H1 (cell line): ENCODE measurements at regions not wholly inside any gene's neighbourhood (a gene's known extent, or its start where the extent isn't known, plus 50 kb on each side); places are given as distances from the start of the nearest gene placed in this dataset.
"Not testable (repeated sequence)": the region's sequence is repeated elsewhere in the genome, so short reads cannot be mapped to it uniquely, and the experiment has no call there.

ENCODE experiments used
- CTCF ChIA-PET: fragments of 300-600 bp; sonication (Branson Sonifier 250); formaldehyde crosslinking; loops from one replicate; lab custom pipeline; 2021; ENCODE audit not compliant: partially characterized antibody; lab: Charles Lee
- POLR2A ChIA-PET: fragments of 300-600 bp; sonication (Branson Sonifier 250); formaldehyde crosslinking; loops from one replicate; lab custom pipeline; 2021; ENCODE audit warnings: inconsistent platforms; ENCODE audit not compliant: partially characterized antibody; lab: Charles Lee
- DNase-seq, 2 experiments: peaks; one replicate each; pipeline versions ENCODE4 v3.0.0 to v3.0.0-alpha.2; 2010 to 2022; ENCODE audit warnings: low spot score in 2 of 2, low read depth in 1 of 2, mixed read lengths in 1 of 2
- FAIRE-seq: peaks from 2 replicates; lab custom pipeline; 2011; peaks lifted over from hg19 to GRCh38; lab: Jason Lieb, UNC
- H2AFZ ChIP-seq: 2 replicates; pipeline ENCODE4 v1.8.1; 2012; ENCODE audit warnings: low read length, inconsistent platforms
- H2AK5ac ChIP-seq: 2 replicates; pipeline ENCODE4 v1.6.1; 2013; ENCODE audit warnings: low read depth, low read length
- H2BK120ac ChIP-seq: replicated peaks from 2 replicates; pipeline ENCODE3; 2013; ENCODE audit warnings: low read depth, low read length, inconsistent platforms
- H2BK12ac ChIP-seq: 2 replicates; pipeline ENCODE4 v1.6.1; 2013; ENCODE audit warnings: low read depth, low read length
- H2BK15ac ChIP-seq: 2 replicates; pipeline ENCODE4 v1.6.1; 2013; ENCODE audit warnings: low read length
- H2BK20ac ChIP-seq: 2 replicates; pipeline ENCODE4 v1.6.1; 2013; ENCODE audit warnings: low read length
- H2BK5ac ChIP-seq: 2 replicates; pipeline ENCODE4 v1.6.1; 2013; ENCODE audit warnings: low read depth, low read length
- H3K14ac ChIP-seq: 2 replicates; pipeline ENCODE4 v1.6.1; 2013; ENCODE audit warnings: inconsistent platforms; ENCODE audit not compliant: insufficient read length
- H3K18ac ChIP-seq: 2 replicates; pipeline ENCODE4 v1.6.1; 2013; ENCODE audit warnings: low read length; ENCODE audit errors: extremely low read depth
- H3K23ac ChIP-seq: 2 replicates; pipeline ENCODE4 v1.6.1; 2013; ENCODE audit warnings: inconsistent platforms; ENCODE audit not compliant: insufficient read length
- H3K23me2 ChIP-seq: 2 replicates; pipeline ENCODE4 v1.6.1; 2013; ENCODE audit warnings: low read depth, low read length
- H3K27ac ChIP-seq: 2 replicates; pipeline ENCODE4 v1.6.1; 2011; ENCODE audit warnings: low read depth, low read length, inconsistent platforms
- H3K27me3 ChIP-seq, 4 experiments: replicated peaks in 1 of 4; 1 replicate in 1 of 4; 2 replicates in 3 of 4; pipeline versions ENCODE4 v1.6.1 to v1.8.1; 2011 to 2013; ENCODE audit warnings: low read length in 3 of 4, mild to moderate bottlenecking in 3 of 4, inconsistent platforms in 2 of 4, mixed read lengths in 2 of 4, moderate library complexity in 1 of 4; ENCODE audit not compliant: control insufficient read depth in 3 of 4, insufficient read depth in 3 of 4; ENCODE audit errors: extremely low read depth in 1 of 4
- H3K36me3 ChIP-seq, 4 experiments: 2 replicates each; pipeline versions ENCODE4 v1.6.1 to v1.8.1; 2011 to 2013; ENCODE audit warnings: mild to moderate bottlenecking in 4 of 4, low read length in 3 of 4, moderate library complexity in 2 of 4, control low read depth in 1 of 4, inconsistent platforms in 1 of 4; ENCODE audit not compliant: insufficient read depth in 4 of 4, control insufficient read depth in 2 of 4
- H3K4ac ChIP-seq: replicated peaks from 2 replicates; pipeline ENCODE3; 2013; ENCODE audit warnings: low read length, low read depth, mixed read lengths, inconsistent platforms; ENCODE audit not compliant: insufficient read length
- H3K4me1 ChIP-seq, 4 experiments: replicated peaks in 1 of 4; 1 replicate in 1 of 4; 2 replicates in 3 of 4; pipeline versions ENCODE4 v1.6.1 to v1.8.1; 2011 to 2013; ENCODE audit warnings: low read length in 3 of 4, inconsistent platforms in 2 of 4, mixed read lengths in 1 of 4; ENCODE audit not compliant: insufficient read depth in 4 of 4, control insufficient read depth in 3 of 4
- H3K4me2 ChIP-seq, 2 experiments: 2 replicates each; pipeline versions ENCODE4 v1.6.1 to v1.8.1; 2011 to 2013; ENCODE audit warnings: low read depth in 2 of 2, low read length in 2 of 2, control low read depth in 1 of 2, inconsistent platforms in 1 of 2, mild to moderate bottlenecking in 1 of 2; ENCODE audit not compliant: insufficient read depth in 1 of 2
- H3K4me3 ChIP-seq, 4 experiments: fragments of 200-600, 300-600 bp in 1 of 4; sonication (generic), shearing (Covaris generic), sonication (Bioruptor Twin) in 1 of 4; 2 replicates each; pipeline versions ENCODE4 v1.5.1 to v1.8.1; 2011 to 2016; ENCODE audit warnings: low read length in 4 of 4, low read depth in 3 of 4, control low read depth in 2 of 4, inconsistent platforms in 2 of 4, mild to moderate bottlenecking in 2 of 4, mixed read lengths in 1 of 4, moderate library complexity in 1 of 4; ENCODE audit not compliant: insufficient read depth in 2 of 4; ENCODE audit errors: extremely low read depth in 1 of 4
- H3K56ac ChIP-seq: replicated peaks from 2 replicates; pipeline ENCODE3; 2013; ENCODE audit warnings: low read depth, mild to moderate bottlenecking, mixed read lengths, low read length, inconsistent platforms; ENCODE audit not compliant: insufficient read length
- H3K79me1 ChIP-seq: 2 replicates; pipeline ENCODE4 v1.6.1; 2013; ENCODE audit warnings: low read depth, low read length, control low read depth
- H3K79me2 ChIP-seq, 2 experiments: 2 replicates each; pipeline versions ENCODE4 v1.6.1 to v1.8.1; 2012 to 2013; ENCODE audit warnings: low read length in 2 of 2, mild to moderate bottlenecking in 2 of 2, inconsistent platforms in 1 of 2; ENCODE audit not compliant: insufficient read depth in 2 of 2, control insufficient read depth in 1 of 2
- H3K9ac ChIP-seq, 4 experiments: replicated peaks in 1 of 4; 1 replicate in 1 of 4; 2 replicates in 3 of 4; pipeline versions ENCODE4 v1.6.1 to v1.8.1; 2011 to 2013; ENCODE audit warnings: low read depth in 3 of 4, low read length in 3 of 4, control low read depth in 2 of 4, mild to moderate bottlenecking in 2 of 4, moderate library complexity in 2 of 4, inconsistent platforms in 1 of 4; ENCODE audit errors: extremely low read depth in 1 of 4
- H3K9me3 ChIP-seq, 2 experiments: 2 replicates each; pipeline versions ENCODE4 v1.6.1 to v1.8.1; 2012 to 2013; ENCODE audit warnings: mild to moderate bottlenecking in 2 of 2, moderate library complexity in 2 of 2, control low read depth in 1 of 2, inconsistent platforms in 1 of 2, low read depth in 1 of 2, low read length in 1 of 2, mixed read lengths in 1 of 2; ENCODE audit not compliant: insufficient read depth in 2 of 2
- H4K20me1 ChIP-seq, 2 experiments: replicated peaks in 1 of 2; 2 replicates each; pipeline versions ENCODE3 to v1.8.1; 2011 to 2013; ENCODE audit warnings: inconsistent platforms in 2 of 2, low read length in 2 of 2, mild to moderate bottlenecking in 1 of 2; ENCODE audit not compliant: insufficient read depth in 2 of 2, control insufficient read depth in 1 of 2
- H4K5ac ChIP-seq: 2 replicates; pipeline ENCODE4 v1.6.1; 2013; ENCODE audit warnings: low read length, low read depth, mixed read lengths, inconsistent platforms; ENCODE audit not compliant: insufficient read length
- H4K8ac ChIP-seq: 2 replicates; pipeline ENCODE4 v1.8.0; 2013; ENCODE audit warnings: mild to moderate bottlenecking, moderate library complexity, low read length, inconsistent platforms; ENCODE audit not compliant: insufficient read depth; ENCODE audit errors: extremely low read depth
- H4K91ac ChIP-seq: replicated peaks from 2 replicates; pipeline ENCODE3; 2013; ENCODE audit warnings: low read length, mixed read lengths, inconsistent platforms; ENCODE audit not compliant: insufficient read length
- WGBS, 2 experiments: shearing (Covaris generic) in 1 of 2; methylation state at CpG; one replicate each; pipeline versions ENCODE4 v1.1.6 to v1.1.7; 2013 to 2015; ENCODE audit warnings: low lambda C conversion rate in 2 of 2, mixed read lengths in 2 of 2, inconsistent platforms in 1 of 2, low coverage in 1 of 2, missing lambda C conversion rate in 1 of 2; ENCODE audit not compliant: insufficient replicate concordance in 2 of 2, insufficient coverage in 1 of 2, insufficient read length in 1 of 2; ENCODE audit errors: extremely low coverage in 1 of 2, missing lambda C conversion rate in 1 of 2; 5-methylcytosine and 5-hydroxymethylcytosine counted together

DNA sequence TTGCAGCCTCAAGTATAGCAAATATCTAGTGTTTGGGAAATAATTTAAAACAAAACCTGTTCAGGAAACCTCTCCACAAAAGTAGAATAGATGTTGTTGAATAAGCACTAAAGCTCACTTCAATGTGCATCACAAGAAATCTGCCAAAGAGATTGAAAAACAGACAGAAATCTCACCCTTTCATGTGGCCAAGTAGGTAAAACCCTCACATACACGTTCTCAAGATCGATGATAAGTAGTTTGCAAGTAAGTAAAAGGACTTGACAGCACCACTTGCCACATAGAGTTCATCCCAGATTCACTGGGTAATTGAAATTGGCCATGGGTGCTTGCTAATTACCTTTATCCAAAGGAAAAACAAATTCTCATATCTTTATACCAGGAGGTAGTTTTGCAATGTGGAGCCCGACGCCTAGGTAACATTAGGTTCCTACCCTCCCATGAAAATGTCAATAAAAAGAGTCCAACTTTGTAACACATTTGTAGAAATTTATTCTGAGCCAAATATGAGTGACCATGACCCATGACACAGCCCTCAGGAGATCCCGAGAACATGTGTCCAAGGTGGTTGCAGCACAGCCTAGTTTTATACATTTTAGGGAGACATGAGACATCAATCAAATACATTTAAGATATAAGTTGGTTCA is 80.4 kb upstream of the ZNF658 start:
- H3K36me3 ChIP-seq, H2BK12ac ChIP-seq, CTCF ChIA-PET, H3K27ac ChIP-seq, H3K23ac ChIP-seq, H3K79me1 ChIP-seq, H4K8ac ChIP-seq, H3K4me1 ChIP-seq, H4K91ac ChIP-seq, DNase-seq, H2AK5ac ChIP-seq, H3K9me3 ChIP-seq, H3K18ac ChIP-seq, H3K79me2 ChIP-seq, H3K4me3 ChIP-seq, FAIRE-seq, H3K23me2 ChIP-seq, POLR2A ChIA-PET, H2AFZ ChIP-seq, H4K20me1 ChIP-seq, H2BK15ac ChIP-seq, H3K56ac ChIP-seq, H2BK20ac ChIP-seq, H3K4ac ChIP-seq, H3K27me3 ChIP-seq, H2BK120ac ChIP-seq, H3K4me2 ChIP-seq, H2BK5ac ChIP-seq, H4K5ac ChIP-seq, H3K9ac ChIP-seq, H3K14ac ChIP-seq: not testable (repeated sequence)
- WGBS, 2 experiments, result 93% methylated on average over 3 of the region's 5 CpGs; no CpG with 5 or more reads in 1 of the 2 experiments

DNA sequence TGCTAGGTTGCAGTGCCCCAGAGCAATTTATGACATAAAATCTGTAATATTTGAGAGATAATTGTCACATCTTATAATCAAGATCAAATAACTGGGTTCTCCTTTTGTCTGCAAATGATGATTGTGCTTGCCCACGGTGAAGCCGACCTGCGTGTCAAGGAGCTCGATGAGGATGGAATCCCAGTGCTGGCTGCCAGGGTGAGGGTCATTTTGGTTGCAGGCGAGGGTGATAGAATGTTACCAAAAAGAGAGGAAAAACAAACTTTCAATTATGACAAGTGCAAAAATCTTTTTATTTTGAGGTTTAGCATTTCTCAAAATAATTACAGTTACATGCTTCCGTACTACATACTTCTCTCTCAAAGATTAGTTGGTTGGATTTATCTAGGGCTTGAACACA is 76.4 kb upstream of the ZNF658 start:
- H3K23me2 ChIP-seq, H2AFZ ChIP-seq, H4K91ac ChIP-seq, H3K4ac ChIP-seq, FAIRE-seq, H2BK5ac ChIP-seq, H4K5ac ChIP-seq, H2AK5ac ChIP-seq, H3K56ac ChIP-seq, H4K8ac ChIP-seq, H2BK15ac ChIP-seq, POLR2A ChIA-PET, DNase-seq, H3K4me3 ChIP-seq, H3K18ac ChIP-seq, H2BK12ac ChIP-seq, H2BK20ac ChIP-seq, H3K79me2 ChIP-seq, H3K4me2 ChIP-seq, H3K27me3 ChIP-seq, CTCF ChIA-PET, H3K14ac ChIP-seq, H3K4me1 ChIP-seq, H2BK120ac ChIP-seq, H3K9ac ChIP-seq, H3K23ac ChIP-seq, H3K36me3 ChIP-seq, H3K27ac ChIP-seq, H3K9me3 ChIP-seq, H4K20me1 ChIP-seq, H3K79me1 ChIP-seq: not testable (repeated sequence)
- 87% methylated on average over 6 of the region's 6 CpGs; no CpG with 5 or more reads in 1 of the 2 experiments for WGBS, 2 experiments
